ENCODE measurements at regions not wholly inside any gene's neighbourhood (a gene's known extent, or its start where the extent isn't known, plus 50 kb on each side); places are given as distances from the start of the nearest gene placed in this dataset.

DNA sequence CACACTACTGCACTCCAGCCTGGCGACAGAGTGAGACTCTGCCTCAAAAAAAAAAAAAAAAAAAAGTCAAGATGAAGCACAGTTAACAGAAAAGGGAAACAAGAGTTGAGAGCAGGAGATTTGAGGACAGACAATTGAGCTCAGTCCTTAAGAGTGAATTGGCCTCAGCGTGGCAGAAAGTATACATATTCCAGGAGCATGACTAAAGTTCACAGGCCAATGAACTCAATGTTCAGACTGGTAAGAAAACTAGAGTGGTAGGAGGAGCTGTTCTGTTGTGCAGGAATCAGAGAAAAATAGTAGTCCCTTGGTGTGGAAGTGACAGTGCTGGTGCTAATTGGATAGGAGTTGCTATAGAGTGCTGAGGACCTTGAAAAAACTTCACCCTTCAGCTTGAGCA is 60.0 kb downstream of the NRN1 start:
- Histone ChIP-seq H2AFZ (ENCODE audit: insufficient read depth, low read depth, low read length, poor library complexity, severe bottlenecking) (no peak overlapping the region), H4K20me1 (ENCODE audit: insufficient read depth, low read length) (no peaks in the 10 kb centered on the region), H3K79me2 (ENCODE audit: insufficient read depth, low read length) (no peaks in the 10 kb centered on the region), H3K27me3 (ENCODE audit: control insufficient read depth in 2 of 2, insufficient read depth in 2 of 2, low read length in 2 of 2) (peaks cover 4 to 8% of the 10 kb centered on the region in 2 donors), H3K36me3 (replicated peaks in 1 of 2; ENCODE audit: control insufficient read depth in 1 of 2, insufficient read depth in 2 of 2, low read length in 2 of 2) (no peaks in the 10 kb centered on the region), H3K4me1 (ENCODE audit: control insufficient read depth in 1 of 2, insufficient read depth in 2 of 2, low read length in 2 of 2) (no peaks in the 10 kb centered on the region), H3K4me3 (replicated peaks in 1 of 3; ENCODE audit: low read depth in 2 of 3, low read length in 3 of 3) (no peak overlapping the region), H3K9me3 (replicated peaks in 1 of 2; ENCODE audit: control insufficient read depth in 1 of 2, insufficient read depth in 1 of 2, low read length in 2 of 2) (peaks cover 4 to 15% of the 10 kb centered on the region in 2 donors), H3K27ac (ENCODE audit: low read depth in 1 of 2, low read length in 2 of 2) (no peak overlapping the region), H3K9ac (ENCODE audit: insufficient read depth, low read length, poor library complexity, severe bottlenecking) (no peak overlapping the region), H3K4me2 (replicated peaks; ENCODE audit: extremely low read depth, low read length, poor library complexity, severe bottlenecking) (no peak overlapping the region)
- no peak overlapping the region for H3K27ac Mint-ChIP-seq
- TF ChIP-seq, protein P1, sequence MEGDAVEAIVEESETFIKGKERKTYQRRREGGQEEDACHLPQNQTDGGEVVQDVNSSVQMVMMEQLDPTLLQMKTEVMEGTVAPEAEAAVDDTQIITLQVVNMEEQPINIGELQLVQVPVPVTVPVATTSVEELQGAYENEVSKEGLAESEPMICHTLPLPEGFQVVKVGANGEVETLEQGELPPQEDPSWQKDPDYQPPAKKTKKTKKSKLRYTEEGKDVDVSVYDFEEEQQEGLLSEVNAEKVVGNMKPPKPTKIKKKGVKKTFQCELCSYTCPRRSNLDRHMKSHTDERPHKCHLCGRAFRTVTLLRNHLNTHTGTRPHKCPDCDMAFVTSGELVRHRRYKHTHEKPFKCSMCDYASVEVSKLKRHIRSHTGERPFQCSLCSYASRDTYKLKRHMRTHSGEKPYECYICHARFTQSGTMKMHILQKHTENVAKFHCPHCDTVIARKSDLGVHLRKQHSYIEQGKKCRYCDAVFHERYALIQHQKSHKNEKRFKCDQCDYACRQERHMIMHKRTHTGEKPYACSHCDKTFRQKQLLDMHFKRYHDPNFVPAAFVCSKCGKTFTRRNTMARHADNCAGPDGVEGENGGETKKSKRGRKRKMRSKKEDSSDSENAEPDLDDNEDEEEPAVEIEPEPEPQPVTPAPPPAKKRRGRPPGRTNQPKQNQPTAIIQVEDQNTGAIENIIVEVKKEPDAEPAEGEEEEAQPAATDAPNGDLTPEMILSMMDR (IDR thresholded peaks at IDR 0.05): no peak
- H3K4me3 Mint-ChIP-seq: no peak overlapping the region
- H3K36me3 Mint-ChIP-seq: no peaks in the 10 kb centered on the region
- intact Hi-C loops (cut with micrococcal nuclease): no loop called here
- no peaks in the 10 kb centered on the region for H3K4me1 Mint-ChIP-seq
- DNase-seq: no peak
- H3K27me3 Mint-ChIP-seq (ENCODE audit: low read depth in 3 of 3): peaks cover 4 to 14% (median 4%) of the 10 kb centered on the region in 3 donors
- H3K9me3 Mint-ChIP-seq: peaks cover 9 to 19% (median 14%) of the 10 kb centered on the region in 7 donors
- WGBS (ENCODE audit: insufficient coverage): 88% methylated on average over 1 of the region's 2 CpGs

DNA sequence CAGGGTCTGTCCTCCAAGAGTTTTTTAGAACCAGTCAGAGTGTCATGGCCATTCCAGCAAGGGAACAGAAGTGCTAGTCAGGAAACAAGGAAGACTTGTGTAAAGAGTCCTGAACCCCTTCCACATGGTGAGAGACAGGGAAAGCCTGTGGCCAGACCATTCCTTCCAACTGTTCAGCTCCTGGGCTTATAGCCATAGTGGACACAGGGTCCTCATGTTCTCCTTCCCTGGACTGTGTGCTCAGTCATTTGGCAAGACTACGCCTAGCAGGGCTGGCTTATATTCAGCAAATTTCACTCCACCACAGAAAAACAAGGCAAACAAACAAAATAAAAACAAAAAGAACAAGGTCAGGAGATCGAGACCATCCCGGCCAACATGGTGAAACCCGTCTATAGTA is 60.5 kb downstream of the NRN1 start:
- Histone ChIP-seq H4K20me1 (ENCODE audit: insufficient read depth, low read length) (no peaks in the 10 kb centered on the region), H3K9ac (ENCODE audit: insufficient read depth, low read length, poor library complexity, severe bottlenecking) (no peak overlapping the region), H3K27me3 (ENCODE audit: control insufficient read depth in 2 of 2, insufficient read depth in 2 of 2, low read length in 2 of 2) (peaks cover 2 to 6% of the 10 kb centered on the region in 2 donors), H3K36me3 (replicated peaks in 1 of 2; ENCODE audit: control insufficient read depth in 1 of 2, insufficient read depth in 2 of 2, low read length in 2 of 2) (no peaks in the 10 kb centered on the region), H3K4me3 (replicated peaks in 1 of 3; ENCODE audit: low read depth in 2 of 3, low read length in 3 of 3) (no peak overlapping the region), H3K27ac (ENCODE audit: low read depth in 1 of 2, low read length in 2 of 2) (no peak overlapping the region), H3K79me2 (ENCODE audit: insufficient read depth, low read length) (no peaks in the 10 kb centered on the region), H3K9me3 (replicated peaks in 1 of 2; ENCODE audit: control insufficient read depth in 1 of 2, insufficient read depth in 1 of 2, low read length in 2 of 2) (peaks cover 4 to 15% of the 10 kb centered on the region in 2 donors), H3K4me1 (ENCODE audit: control insufficient read depth in 1 of 2, insufficient read depth in 2 of 2, low read length in 2 of 2) (no peaks in the 10 kb centered on the region), H3K4me2 (replicated peaks; ENCODE audit: extremely low read depth, low read length, poor library complexity, severe bottlenecking) (no peak overlapping the region), H2AFZ (ENCODE audit: insufficient read depth, low read depth, low read length, poor library complexity, severe bottlenecking) (no peak overlapping the region)
- DNase-seq: no peak
- Mint-ChIP-seq H3K36me3 (no peaks in the 10 kb centered on the region), H3K4me3 (no peak overlapping the region), H3K4me1 (no peaks in the 10 kb centered on the region), H3K9me3 (peaks cover 9 to 19% (median 14%) of the 10 kb centered on the region in 7 donors), H3K27ac (no peak overlapping the region), H3K27me3 (ENCODE audit: low read depth in 3 of 3) (peaks cover 2 to 14% (median 4%) of the 10 kb centered on the region in 3 donors)
- intact Hi-C loops (cut with micrococcal nuclease): no loop called here
- TF ChIP-seq, protein P1 (IDR thresholded peaks at IDR 0.05): no peak
- no CpG with 5 or more reads among the region's 4 CpGs for WGBS (ENCODE audit: insufficient coverage)

All from CD14-positive monocyte (primary cell).